ENCODE measurements at regions not wholly inside any gene's neighbourhood (a gene's known extent, or its start where the extent isn't known, plus 50 kb on each side); places are given as distances from the start of the nearest gene placed in this dataset.

- TF ChIP-seq CTCF (conservative IDR thresholded peaks at IDR 0.05): no peak
- no peak for TF ChIP-seq EZH2 (IDR thresholded peaks at IDR 0.05; ENCODE audit: low read depth)
Measured at GRCh38 chr9:16348531-16348930, 521.9 kb downstream of the BNC2 start.
